ENCODE measurements at regions not wholly inside any gene's neighbourhood (a gene's known extent, or its start where the extent isn't known, plus 50 kb on each side); places are given as distances from the start of the nearest gene placed in this dataset.
"Not testable (repeated sequence)": the region's sequence is repeated elsewhere in the genome, so short reads cannot be mapped to it uniquely, and the experiment has no call there.

DNA sequence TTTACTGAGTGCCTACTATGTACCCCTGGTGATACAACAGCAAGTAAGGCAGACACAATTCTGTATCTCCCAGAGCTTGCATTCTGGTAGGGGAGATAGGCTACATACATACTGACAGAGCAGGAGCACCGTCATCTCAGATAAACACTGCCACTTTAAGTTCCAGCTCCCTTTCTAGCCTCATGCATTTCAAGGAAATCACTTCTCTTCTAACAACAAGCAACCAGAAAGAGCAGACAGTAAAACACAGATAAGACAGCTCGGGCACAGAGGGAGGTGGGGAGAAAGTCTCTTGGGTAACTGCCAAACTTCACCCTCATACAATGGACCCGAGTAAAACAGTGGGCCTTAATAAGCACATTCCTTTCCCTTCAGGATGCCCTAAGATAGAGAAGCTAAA lies 169.6 kb downstream of the UTP18 start:
- TF ChIP-seq, protein P1, sequence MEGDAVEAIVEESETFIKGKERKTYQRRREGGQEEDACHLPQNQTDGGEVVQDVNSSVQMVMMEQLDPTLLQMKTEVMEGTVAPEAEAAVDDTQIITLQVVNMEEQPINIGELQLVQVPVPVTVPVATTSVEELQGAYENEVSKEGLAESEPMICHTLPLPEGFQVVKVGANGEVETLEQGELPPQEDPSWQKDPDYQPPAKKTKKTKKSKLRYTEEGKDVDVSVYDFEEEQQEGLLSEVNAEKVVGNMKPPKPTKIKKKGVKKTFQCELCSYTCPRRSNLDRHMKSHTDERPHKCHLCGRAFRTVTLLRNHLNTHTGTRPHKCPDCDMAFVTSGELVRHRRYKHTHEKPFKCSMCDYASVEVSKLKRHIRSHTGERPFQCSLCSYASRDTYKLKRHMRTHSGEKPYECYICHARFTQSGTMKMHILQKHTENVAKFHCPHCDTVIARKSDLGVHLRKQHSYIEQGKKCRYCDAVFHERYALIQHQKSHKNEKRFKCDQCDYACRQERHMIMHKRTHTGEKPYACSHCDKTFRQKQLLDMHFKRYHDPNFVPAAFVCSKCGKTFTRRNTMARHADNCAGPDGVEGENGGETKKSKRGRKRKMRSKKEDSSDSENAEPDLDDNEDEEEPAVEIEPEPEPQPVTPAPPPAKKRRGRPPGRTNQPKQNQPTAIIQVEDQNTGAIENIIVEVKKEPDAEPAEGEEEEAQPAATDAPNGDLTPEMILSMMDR (IDR thresholded peaks at IDR 0.05; ENCODE audit: insufficient read depth, low read length, poor library complexity, severe bottlenecking), result not testable (repeated sequence)
- not testable (repeated sequence) for TF ChIP-seq EZH2phosphoT487 (conservative IDR thresholded peaks at IDR 0.05; ENCODE audit: low read length)
